GM12865 (cell line): ENCODE measurements at regions not wholly inside any gene's neighbourhood (a gene's known extent, or its start where the extent isn't known, plus 50 kb on each side); places are given as distances from the start of the nearest gene placed in this dataset.

Experiments
- DNase-seq: peaks from one replicate; pipeline ENCODE4 v3.0.0; 2010; ENCODE audit warnings: low read depth
- H3K4me3 ChIP-seq: 2 replicates; pipeline ENCODE4 v1.5.1; 2011; ENCODE audit warnings: mild to moderate bottlenecking, low read depth, low read length, control low read depth
- TF ChIP-seq, protein P1 (sequence below): IDR thresholded peaks from 2 replicates; pipeline ENCODE4 v1.5.1; 2011; ENCODE audit warnings: low read length, control low read depth, low read depth, inconsistent platforms; ENCODE audit not compliant: insufficient read depth; ENCODE audit errors: missing control alignments

DNA sequence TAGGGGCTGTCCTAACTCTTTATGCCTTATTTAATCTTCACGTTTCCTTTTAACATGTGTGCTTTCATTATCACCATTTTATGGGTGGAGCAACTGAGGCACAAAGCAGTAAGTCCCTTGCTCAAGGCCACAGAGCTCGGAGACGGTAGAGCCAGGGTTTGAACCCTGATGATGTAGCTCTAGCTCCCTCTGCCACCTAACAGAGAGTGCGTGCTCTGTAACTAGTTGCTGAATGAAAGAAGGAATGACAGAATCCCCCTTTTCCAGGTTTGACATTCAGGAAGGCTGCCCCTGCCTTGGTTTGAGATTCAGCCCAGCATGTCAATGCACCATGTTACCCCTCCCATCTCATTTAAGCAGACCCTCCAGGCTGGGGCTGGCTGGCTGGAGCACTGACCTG, 193.3 kb upstream of the NAV2 start:
- TF ChIP-seq, protein P1, sequence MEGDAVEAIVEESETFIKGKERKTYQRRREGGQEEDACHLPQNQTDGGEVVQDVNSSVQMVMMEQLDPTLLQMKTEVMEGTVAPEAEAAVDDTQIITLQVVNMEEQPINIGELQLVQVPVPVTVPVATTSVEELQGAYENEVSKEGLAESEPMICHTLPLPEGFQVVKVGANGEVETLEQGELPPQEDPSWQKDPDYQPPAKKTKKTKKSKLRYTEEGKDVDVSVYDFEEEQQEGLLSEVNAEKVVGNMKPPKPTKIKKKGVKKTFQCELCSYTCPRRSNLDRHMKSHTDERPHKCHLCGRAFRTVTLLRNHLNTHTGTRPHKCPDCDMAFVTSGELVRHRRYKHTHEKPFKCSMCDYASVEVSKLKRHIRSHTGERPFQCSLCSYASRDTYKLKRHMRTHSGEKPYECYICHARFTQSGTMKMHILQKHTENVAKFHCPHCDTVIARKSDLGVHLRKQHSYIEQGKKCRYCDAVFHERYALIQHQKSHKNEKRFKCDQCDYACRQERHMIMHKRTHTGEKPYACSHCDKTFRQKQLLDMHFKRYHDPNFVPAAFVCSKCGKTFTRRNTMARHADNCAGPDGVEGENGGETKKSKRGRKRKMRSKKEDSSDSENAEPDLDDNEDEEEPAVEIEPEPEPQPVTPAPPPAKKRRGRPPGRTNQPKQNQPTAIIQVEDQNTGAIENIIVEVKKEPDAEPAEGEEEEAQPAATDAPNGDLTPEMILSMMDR = peak; percentile 7
- no peak overlapping the region for H3K4me3 ChIP-seq
- DNase-seq = no peak

DNA sequence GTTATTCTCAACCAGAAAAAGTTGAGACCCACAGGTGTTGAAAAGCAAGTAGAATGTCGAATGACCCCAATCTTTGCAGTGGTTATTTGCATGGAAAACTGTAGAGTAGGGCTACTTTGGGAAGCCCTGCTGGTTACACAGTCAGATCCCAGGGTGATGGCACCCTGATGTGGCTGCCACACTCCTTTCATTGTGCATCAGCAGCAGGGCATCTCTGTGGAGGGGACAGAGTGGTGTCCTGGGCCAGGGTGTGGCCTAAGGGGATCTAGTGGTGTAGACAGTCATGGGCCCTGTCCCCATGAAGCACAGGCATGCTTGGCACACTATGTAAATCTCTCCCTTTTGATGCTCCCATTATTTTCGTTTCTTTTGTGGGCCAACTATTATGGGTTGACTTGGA, 199.4 kb upstream of the NAV2 start:
- TF ChIP-seq, protein P1 = no peak
- DNase-seq = no peak
- no peak overlapping the region for H3K4me3 ChIP-seq

- DNase-seq = no peak
- no peak overlapping the region for H3K4me3 ChIP-seq
- TF ChIP-seq, protein P1 = no peak
These were observed 200.0 kb upstream of the NAV2 start for GRCh38 chr11:19512618-19513017.

GRCh38 chr11:19511413-19512183, 201.0 kb upstream of the NAV2 start:
- TF ChIP-seq, protein P1 = no peak
- H3K4me3 ChIP-seq = no peak overlapping the region
- DNase-seq = no peak

GRCh38 chr11:19511066-19511412, 201.6 kb upstream of the NAV2 start:
- DNase-seq = no peak
- TF ChIP-seq, protein P1 = no peak
- no peak overlapping the region for H3K4me3 ChIP-seq

- DNase-seq = no peak
- H3K4me3 ChIP-seq = no peak overlapping the region
- TF ChIP-seq, protein P1 = no peak
These were observed 202.2 kb upstream of the NAV2 start for GRCh38 chr11:19510468-19510867.

GRCh38 chr11:19509215-19509614, 203.4 kb upstream of the NAV2 start:
- DNase-seq = no peak
- H3K4me3 ChIP-seq = no peak overlapping the region
- TF ChIP-seq, protein P1 = no peak
